Memory B cell (primary cell): ENCODE measurements at regions not wholly inside any gene's neighbourhood (a gene's known extent, or its start where the extent isn't known, plus 50 kb on each side); places are given as distances from the start of the nearest gene placed in this dataset.
"Not testable (repeated sequence)": the region's sequence is repeated elsewhere in the genome, so short reads cannot be mapped to it uniquely, and the experiment has no call there.

Experiments
- ATAC-seq: fragments of 150-1000 bp; cut with Tn5 transposase; 2 replicates; pipeline ENCODE4 v1.10.0; 2021; ENCODE audit warnings: low read depth, mild to moderate bottlenecking, moderate library complexity
- DNase-seq, 2 donors: peaks; one replicate each; pipeline ENCODE4 v3.0.0; 2022; ENCODE audit warnings: low spot score in 2 of 2
- H3K27ac Mint-ChIP-seq: one replicate; pipeline ENCODE4 v1.8.0; 2022; ENCODE audit warnings: mild to moderate bottlenecking, moderate library complexity, mixed read lengths
- H3K27me3 Mint-ChIP-seq: one replicate; pipeline ENCODE4 v1.8.0; 2022; ENCODE audit warnings: mixed read lengths
- H3K36me3 Mint-ChIP-seq: one replicate; pipeline ENCODE4 v1.8.0; 2022; ENCODE audit warnings: mild to moderate bottlenecking, mixed read lengths
- H3K4me1 Mint-ChIP-seq: one replicate; pipeline ENCODE4 v1.8.0; 2022; ENCODE audit warnings: mixed read lengths
- H3K4me3 Mint-ChIP-seq: one replicate; pipeline ENCODE4 v1.8.0; 2022; ENCODE audit warnings: mild to moderate bottlenecking, moderate library complexity, mixed read lengths
- H3K9me3 Mint-ChIP-seq: one replicate; pipeline ENCODE4 v1.8.0; 2022; ENCODE audit warnings: mixed read lengths

DNA sequence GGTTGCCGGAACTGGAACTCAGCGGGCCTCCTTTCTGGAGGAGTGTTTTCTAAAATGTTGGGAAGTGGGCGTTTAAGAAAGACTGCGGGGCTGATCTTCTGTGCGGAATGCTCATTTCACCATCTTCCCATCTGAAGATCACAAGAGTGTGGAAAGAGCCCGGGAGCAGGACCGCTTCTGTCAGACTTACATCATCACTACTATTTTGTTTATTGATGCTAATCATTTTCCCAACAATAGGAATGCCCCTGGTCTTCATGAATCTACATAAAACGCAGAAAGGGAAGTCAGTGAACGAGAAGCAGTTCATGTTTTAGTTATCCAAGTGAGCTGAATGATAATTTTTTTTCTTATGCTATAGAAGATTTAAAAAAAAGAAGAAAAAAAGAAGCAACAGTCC is 447.8 kb upstream of the MKI67 start:
- Mint-ChIP-seq H3K9me3 (no peaks in the 10 kb centered on the region), H3K27me3 (no peaks in the 10 kb centered on the region), H3K4me3 (no peak overlapping the region), H3K36me3 (no peaks in the 10 kb centered on the region), H3K27ac (no peak overlapping the region), H3K4me1 (no peaks in the 10 kb centered on the region)
- ATAC-seq (no peak), DNase-seq (no peak)

DNA sequence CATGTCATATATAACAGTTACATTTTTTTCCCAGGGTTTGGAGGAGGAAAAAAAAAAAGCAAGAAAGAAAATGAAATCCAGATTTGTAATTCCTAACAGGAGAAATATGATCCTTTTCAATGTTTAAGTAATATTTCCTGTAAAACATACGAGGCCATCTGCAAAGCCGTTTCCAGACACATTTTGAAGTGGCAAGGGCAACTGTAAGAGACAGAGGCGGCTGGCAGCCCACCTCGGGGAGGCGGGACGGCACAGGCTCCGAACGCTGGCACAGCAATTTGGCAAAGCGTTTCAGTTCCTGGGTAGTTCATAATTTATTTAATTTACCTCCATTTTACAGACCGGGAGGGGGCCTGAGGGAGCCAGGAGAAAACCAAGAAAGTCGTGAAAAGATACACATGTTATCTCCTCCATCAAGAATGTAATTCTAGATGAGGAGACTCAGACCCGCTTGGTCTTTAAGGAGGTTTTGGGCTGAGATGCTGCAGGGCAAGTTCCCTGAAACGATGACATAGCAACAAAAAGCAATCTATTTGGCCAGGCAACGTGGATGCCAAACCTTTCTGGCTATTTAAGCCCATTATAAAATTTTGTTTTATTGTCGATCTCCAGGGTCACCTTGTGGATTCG is 448.5 kb upstream of the MKI67 start:
- H3K27ac Mint-ChIP-seq: no peak overlapping the region
- no peaks in the 10 kb centered on the region for H3K9me3 Mint-ChIP-seq
- H3K4me1 Mint-ChIP-seq: no peaks in the 10 kb centered on the region
- no peaks in the 10 kb centered on the region for H3K36me3 Mint-ChIP-seq
- ATAC-seq: no peak
- H3K4me3 Mint-ChIP-seq: no peak overlapping the region
- H3K27me3 Mint-ChIP-seq: no peaks in the 10 kb centered on the region
- DNase-seq: no peak

DNA sequence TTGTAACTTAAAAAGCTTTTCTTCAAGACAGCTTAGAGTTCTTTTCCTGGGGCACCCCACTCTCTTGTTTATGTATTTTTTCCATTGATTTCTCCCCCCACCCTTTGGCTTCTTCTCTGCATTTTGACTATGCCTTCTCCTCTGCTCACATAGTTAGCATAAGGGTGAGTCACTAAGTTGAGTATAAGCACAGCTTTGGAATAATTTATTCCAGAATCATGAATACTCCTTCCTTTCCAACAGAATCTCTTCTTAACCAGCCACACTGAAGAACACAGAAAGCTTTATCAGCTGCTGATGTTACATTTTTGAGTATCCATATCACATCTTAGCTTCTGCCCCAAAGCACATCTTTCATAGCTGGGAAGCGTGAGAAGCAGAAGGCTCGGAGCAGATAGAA is 449.5 kb upstream of the MKI67 start:
- Mint-ChIP-seq H3K27ac (no peak overlapping the region), H3K4me3 (no peak overlapping the region), H3K4me1 (no peaks in the 10 kb centered on the region), H3K36me3 (no peaks in the 10 kb centered on the region), H3K9me3 (no peaks in the 10 kb centered on the region), H3K27me3 (peaks cover 2% of the 10 kb centered on the region)
- DNase-seq: no peak
- no peak for ATAC-seq

DNA sequence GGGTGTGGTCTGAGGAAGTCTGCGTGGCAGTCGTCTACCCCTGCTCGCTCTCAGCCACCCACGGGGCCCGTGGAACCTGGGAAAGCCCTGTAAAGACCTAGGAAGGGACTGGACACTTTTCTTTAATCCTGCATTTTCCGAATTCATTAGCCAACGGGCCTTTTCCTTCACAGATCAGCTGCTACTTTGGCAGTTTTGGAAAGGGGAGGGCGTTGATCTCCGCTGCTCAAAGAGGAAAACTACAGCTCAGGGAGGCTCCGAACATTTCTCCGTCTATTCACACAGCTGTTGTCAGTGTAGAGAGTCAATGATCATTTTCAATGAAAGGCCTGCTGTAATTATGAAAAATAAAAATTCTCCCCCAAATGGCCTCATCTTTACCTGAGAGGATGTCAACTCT is 450.1 kb upstream of the MKI67 start:
- ATAC-seq (no peak), DNase-seq (no peak)
- peaks cover 2% of the 10 kb centered on the region for H3K27me3 Mint-ChIP-seq
- H3K4me3 Mint-ChIP-seq: no peak overlapping the region
- H3K27ac Mint-ChIP-seq: no peak overlapping the region
- H3K4me1 Mint-ChIP-seq: no peaks in the 10 kb centered on the region
- H3K9me3 Mint-ChIP-seq: no peaks in the 10 kb centered on the region
- H3K36me3 Mint-ChIP-seq: no peaks in the 10 kb centered on the region

DNA sequence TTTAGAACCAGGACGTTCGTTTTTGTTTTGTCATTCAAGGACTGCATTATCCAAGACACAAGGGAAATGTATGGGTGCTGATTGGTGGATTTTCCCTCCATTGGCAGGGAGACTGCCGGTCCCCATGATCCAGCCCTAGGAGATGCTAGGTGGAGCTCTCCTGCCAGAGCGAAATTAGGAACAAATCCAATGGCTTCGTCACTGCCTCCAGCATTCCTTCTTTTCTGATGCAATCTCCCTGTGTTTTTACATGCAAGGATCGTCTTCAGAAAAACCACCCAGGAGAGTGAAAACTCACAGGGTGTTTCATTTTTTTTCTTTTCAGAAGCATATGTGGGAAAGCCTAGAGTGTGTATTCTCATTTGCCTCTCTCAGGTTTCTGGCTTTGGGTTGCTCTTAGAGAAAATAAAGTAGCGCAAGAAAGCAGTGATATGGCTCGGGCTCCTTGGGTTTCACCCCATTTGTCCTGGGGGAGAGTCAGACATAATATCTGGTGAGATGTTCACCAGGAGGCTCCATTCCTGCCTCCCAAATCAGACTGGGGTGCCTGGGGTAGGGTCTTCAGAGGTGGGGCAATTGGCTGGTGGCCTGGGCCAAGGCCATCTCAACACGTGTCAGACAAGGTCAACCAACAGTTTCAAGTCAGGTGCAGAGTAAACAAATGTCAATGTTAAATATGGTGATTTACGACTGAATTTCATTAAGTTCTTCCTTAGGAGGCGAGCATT is 450.9 kb upstream of the MKI67 start:
- Mint-ChIP-seq H3K9me3 (no peaks in the 10 kb centered on the region), H3K27ac (no peak overlapping the region), H3K27me3 (peaks cover 2% of the 10 kb centered on the region), H3K4me1 (no peaks in the 10 kb centered on the region), H3K4me3 (no peak overlapping the region), H3K36me3 (no peaks in the 10 kb centered on the region)
- no peak for ATAC-seq
- no peak for DNase-seq

DNA sequence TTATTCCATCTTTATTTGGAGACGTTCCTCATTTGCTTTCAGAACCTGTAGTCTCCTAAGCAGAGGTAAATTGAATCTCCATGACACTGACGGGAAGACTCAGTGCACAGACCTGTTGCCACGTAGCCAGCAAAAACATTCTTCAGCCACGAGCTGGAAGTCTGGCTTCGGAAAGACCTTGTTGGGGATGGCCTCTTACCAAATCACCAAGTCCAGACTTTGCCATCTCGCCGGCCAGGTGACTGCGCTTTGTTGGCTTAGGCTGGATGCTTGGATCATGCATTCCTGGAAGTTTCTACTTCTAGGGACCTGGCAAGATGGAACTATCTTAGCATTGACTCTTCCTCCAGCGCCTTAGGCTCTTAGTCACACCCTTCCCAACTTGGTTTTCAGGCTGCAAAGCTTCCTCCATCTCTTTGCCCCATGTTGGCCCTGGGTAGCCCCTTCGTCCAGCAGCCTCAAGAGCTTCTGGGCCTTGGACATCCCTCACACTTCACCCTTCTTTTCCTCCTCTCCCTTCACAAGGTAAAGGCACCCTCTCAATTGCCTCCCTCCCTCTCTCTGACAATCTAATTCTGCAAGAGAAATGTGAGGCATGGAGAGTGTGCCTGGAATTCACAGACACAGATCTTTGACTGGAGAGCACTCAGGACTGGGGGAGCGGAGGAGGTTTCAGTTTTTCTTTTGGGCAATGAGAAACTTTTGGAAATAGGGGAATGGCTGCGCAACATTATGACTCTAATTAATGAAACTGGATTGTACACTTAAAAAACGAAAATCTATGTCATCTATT is 451.9 kb upstream of the MKI67 start:
- H3K27ac Mint-ChIP-seq: no peak overlapping the region
- H3K36me3 Mint-ChIP-seq: no peaks in the 10 kb centered on the region
- no peaks in the 10 kb centered on the region for H3K9me3 Mint-ChIP-seq
- no peaks in the 10 kb centered on the region for H3K4me1 Mint-ChIP-seq
- ATAC-seq (no peak), DNase-seq (no peak)
- no peak overlapping the region for H3K4me3 Mint-ChIP-seq
- H3K27me3 Mint-ChIP-seq: peaks cover 2% of the 10 kb centered on the region

DNA sequence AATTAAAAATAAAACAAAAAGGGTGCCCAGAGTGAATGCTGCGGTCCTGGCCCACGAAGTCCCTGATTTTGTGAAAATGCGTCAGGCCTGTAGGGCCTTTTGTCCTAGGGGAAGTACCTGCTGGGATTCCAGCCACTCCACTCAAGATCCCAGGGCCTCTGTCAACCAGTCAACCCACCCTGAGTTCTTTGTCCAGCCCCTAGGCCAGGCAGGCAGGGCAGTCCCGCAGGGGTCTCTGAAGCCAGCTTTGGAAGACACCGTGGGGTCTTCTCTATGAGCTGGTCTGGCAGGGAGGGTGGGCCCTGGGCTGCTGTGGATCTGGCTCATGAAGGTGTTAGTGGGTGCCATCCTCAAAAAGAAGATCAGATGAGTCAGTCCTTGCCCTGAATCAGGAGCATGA is 452.5 kb upstream of the MKI67 start:
- Mint-ChIP-seq H3K36me3 (no peaks in the 10 kb centered on the region), H3K27ac (no peak overlapping the region), H3K4me1 (no peaks in the 10 kb centered on the region), H3K9me3 (no peaks in the 10 kb centered on the region), H3K4me3 (no peak overlapping the region), H3K27me3 (peaks cover 2% of the 10 kb centered on the region)
- no peak for ATAC-seq
- DNase-seq: no peak

DNA sequence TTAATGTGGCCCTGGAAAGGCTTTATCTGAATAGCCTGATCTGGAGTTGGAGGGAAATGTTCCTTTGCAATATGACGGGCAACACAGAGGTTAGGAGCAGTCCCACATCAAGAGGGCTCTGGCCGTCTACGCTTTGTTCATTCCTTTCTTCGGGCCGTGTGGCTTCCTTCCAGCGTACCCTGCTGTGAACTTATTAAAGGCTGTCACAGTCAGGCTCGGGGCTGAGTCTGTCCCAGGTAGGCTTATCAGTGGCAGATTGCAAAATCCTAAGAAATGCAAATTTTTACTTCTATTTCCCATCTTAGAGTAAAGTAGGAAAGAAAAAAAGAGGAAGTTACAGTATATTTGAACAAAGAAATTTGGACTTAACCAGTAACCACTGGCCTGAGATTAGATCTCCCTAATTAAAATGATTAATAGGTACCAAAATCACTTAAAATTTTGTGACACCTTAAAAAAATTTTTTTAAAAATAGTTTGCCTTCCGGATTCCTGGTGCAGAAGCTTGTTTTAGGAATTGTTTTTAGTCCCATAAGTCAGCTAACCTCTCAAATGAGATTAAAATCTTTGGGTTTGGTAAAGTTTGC is 453.1 kb upstream of the MKI67 start:
- Mint-ChIP-seq H3K27me3 (peaks cover 2% of the 10 kb centered on the region), H3K27ac (no peak overlapping the region), H3K4me1 (no peaks in the 10 kb centered on the region), H3K36me3 (no peaks in the 10 kb centered on the region), H3K9me3 (no peaks in the 10 kb centered on the region), H3K4me3 (no peak overlapping the region)
- ATAC-seq (no peak), DNase-seq (no peak)

DNA sequence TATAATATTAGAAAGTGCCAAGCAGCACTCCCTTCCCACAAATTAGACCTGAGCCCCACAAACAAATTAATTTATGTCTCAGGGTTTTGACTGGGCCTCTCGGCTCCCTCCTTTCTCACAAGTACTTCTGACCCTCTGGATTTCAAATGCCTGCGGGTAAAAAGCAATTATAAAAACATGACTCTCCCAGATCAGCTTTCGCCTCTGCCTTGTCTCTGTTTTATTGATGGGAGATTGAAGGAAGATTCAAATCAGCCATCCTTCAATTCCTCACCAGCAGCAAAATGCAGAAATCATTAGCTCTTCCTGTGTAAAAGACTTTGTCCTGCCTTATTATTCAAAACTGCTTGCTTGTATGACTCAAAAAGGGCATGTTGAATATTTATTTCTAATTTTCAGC is 453.7 kb upstream of the MKI67 start:
- H3K4me3 Mint-ChIP-seq: no peak overlapping the region
- H3K36me3 Mint-ChIP-seq: no peaks in the 10 kb centered on the region
- H3K4me1 Mint-ChIP-seq: no peaks in the 10 kb centered on the region
- no peaks in the 10 kb centered on the region for H3K9me3 Mint-ChIP-seq
- H3K27ac Mint-ChIP-seq: no peak overlapping the region
- no peak for DNase-seq
- no peak for ATAC-seq
- peaks cover 2% of the 10 kb centered on the region for H3K27me3 Mint-ChIP-seq

DNA sequence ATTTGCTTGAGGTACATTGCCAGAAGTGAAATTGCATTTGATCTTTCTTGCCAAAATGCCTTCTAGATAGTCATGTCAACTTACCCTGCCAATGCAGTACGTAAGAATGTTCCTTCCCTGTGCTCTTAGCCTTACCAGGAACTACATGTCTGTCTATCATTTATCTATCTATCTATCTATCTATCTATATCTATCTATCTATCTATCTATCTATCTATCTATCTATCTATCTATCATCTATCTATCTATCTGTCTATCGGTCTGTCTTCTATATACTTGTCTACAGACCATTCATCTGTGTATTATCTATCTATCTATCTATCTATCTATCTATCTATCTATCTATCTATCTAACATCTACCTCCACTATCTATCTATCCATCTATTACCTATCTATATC is 456.9 kb upstream of the MKI67 start:
- not testable (repeated sequence) for H3K36me3 Mint-ChIP-seq, H3K4me3 Mint-ChIP-seq

DNA sequence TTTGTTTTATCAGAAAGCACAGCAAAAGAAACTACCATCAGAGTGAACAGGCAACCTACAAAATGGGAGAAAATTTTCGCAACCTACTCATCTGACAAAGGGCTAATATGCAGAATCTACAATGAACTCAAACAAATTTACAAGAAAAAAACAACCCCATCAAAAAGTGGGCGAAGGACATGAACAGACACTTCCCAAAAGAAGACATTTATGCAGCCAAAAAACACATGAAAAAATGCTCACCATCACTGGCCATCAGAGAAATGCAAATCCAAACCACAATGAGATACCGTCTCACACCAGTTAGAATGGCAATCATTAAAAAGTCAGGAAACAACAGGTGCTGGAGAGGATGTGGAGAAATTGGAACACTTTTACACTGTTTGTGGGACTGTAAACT is 460.4 kb upstream of the MKI67 start:
- DNase-seq, H3K9me3 Mint-ChIP-seq, H3K36me3 Mint-ChIP-seq, H3K27me3 Mint-ChIP-seq, H3K4me1 Mint-ChIP-seq, ATAC-seq, H3K27ac Mint-ChIP-seq, H3K4me3 Mint-ChIP-seq: not testable (repeated sequence)

More for the DNA sequence above, 456.9 kb upstream of the MKI67 start:
- not testable (repeated sequence) for DNase-seq, H3K4me1 Mint-ChIP-seq, H3K27ac Mint-ChIP-seq, ATAC-seq, H3K27me3 Mint-ChIP-seq, H3K9me3 Mint-ChIP-seq

DNA sequence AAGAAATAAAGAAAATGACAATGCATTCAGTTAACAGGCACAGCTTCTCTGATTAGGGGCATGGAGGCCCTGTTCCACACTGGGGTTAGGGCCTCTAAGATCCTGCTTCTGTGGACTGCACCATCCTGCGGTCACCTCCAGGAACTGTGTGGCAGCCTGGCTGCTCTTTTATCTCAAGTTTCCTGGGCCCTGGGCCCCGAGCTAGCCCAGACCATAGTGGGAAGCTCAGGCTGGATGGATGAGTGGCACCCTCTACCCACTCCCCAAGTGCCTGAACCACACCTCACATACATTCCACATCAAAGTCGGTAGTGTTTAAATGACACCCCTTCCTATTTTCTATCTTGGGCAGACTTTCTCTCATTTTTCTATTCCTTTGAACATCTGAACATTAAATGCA is 461.5 kb upstream of the MKI67 start:
- DNase-seq (no peak), ATAC-seq (no peak)
- Mint-ChIP-seq H3K4me1 (no peaks in the 10 kb centered on the region), H3K36me3 (no peaks in the 10 kb centered on the region), H3K4me3 (no peak overlapping the region), H3K27me3 (no peaks in the 10 kb centered on the region), H3K27ac (no peak overlapping the region), H3K9me3 (peaks cover 1% of the 10 kb centered on the region)

DNA sequence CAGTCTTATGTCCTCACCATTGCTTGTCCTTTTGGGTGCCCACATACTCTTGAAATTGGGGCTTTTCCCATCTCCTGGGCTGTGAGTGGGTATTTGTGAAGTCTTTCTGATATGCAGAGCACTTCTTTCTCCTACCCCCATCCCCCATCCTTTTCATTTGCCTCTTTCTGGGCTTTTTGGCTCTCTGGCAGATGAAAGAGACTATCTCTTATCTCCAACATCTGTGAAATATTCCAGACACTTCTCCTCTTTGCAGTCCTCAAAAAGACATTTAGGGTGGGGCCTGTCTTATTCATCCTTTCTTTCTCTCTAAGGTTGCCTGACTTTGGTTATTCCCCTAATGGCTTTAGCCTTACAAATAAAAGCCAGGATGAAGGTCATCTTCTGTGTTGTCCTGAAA is 462.2 kb upstream of the MKI67 start:
- ATAC-seq: no peak
- H3K4me3 Mint-ChIP-seq: no peak overlapping the region
- no peaks in the 10 kb centered on the region for H3K4me1 Mint-ChIP-seq
- no peak for DNase-seq
- H3K9me3 Mint-ChIP-seq: peaks cover 1% of the 10 kb centered on the region
- H3K27me3 Mint-ChIP-seq: no peaks in the 10 kb centered on the region
- no peak overlapping the region for H3K27ac Mint-ChIP-seq
- H3K36me3 Mint-ChIP-seq: no peaks in the 10 kb centered on the region

DNA sequence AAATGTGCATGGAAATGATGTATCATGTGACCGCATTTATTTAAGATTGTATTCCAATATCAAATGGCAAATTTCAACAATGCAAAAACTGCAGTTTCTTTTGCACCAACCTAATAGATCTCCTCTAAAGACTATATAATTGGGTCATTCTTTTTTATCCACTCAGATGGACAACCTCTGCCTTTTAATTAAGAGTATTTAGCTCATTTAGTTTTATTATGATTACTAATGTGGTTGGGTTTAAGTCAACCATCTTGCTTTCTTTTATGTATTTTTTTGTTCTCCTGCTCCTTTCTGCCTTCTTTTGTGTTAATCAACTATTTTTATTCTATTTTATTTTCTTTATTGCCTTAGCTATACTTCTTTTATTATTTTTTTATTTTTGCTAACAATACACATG is 468.5 kb upstream of the MKI67 start:
- Mint-ChIP-seq H3K36me3 (no peaks in the 10 kb centered on the region), H3K4me3 (no peak overlapping the region), H3K27me3 (no peaks in the 10 kb centered on the region), H3K4me1 (no peaks in the 10 kb centered on the region), H3K9me3 (peaks cover 8% of the 10 kb centered on the region), H3K27ac (no peak overlapping the region)
- no peak for ATAC-seq
- DNase-seq: no peak
